HFFc6 (cell line): ENCODE measurements at regions not wholly inside any gene's neighbourhood (a gene's known extent, or its start where the extent isn't known, plus 50 kb on each side); places are given as distances from the start of the nearest gene placed in this dataset.

Source experiments
- DNase-seq: peaks from one replicate; pipeline ENCODE4 v3.0.0-alpha.2; 2018
- H3K27ac Mint-ChIP-seq: 2 replicates; pipeline ENCODE4 v1.8.0; 2020; ENCODE audit warnings: mild to moderate bottlenecking, mixed read lengths
- H3K27me3 Mint-ChIP-seq: 2 replicates; pipeline ENCODE4 v1.8.0; 2021; ENCODE audit warnings: mild to moderate bottlenecking, moderate library complexity, mixed read lengths; ENCODE audit not compliant: insufficient read depth
- H3K36me3 Mint-ChIP-seq: 2 replicates; pipeline ENCODE4 v1.8.0; 2021; ENCODE audit warnings: low read depth, mixed read lengths
- H3K4me1 Mint-ChIP-seq: 2 replicates; pipeline ENCODE4 v1.8.0; 2020; ENCODE audit warnings: low read depth, mixed read lengths
- H3K4me3 Mint-ChIP-seq: 2 replicates; pipeline ENCODE4 v1.8.0; 2020; ENCODE audit warnings: mild to moderate bottlenecking, moderate library complexity, mixed read lengths
- H3K9me3 Mint-ChIP-seq: 2 replicates; pipeline ENCODE4 v1.8.0; 2020; ENCODE audit warnings: mild to moderate bottlenecking, mixed read lengths
- TF ChIP-seq, protein P1 (sequence below): fragments of 200-600 bp; sonication (generic); IDR thresholded peaks from 2 replicates; pipeline ENCODE4 v1.5.0; 2021; ENCODE audit warnings: antibody characterized with exemption, mild to moderate bottlenecking

DNA sequence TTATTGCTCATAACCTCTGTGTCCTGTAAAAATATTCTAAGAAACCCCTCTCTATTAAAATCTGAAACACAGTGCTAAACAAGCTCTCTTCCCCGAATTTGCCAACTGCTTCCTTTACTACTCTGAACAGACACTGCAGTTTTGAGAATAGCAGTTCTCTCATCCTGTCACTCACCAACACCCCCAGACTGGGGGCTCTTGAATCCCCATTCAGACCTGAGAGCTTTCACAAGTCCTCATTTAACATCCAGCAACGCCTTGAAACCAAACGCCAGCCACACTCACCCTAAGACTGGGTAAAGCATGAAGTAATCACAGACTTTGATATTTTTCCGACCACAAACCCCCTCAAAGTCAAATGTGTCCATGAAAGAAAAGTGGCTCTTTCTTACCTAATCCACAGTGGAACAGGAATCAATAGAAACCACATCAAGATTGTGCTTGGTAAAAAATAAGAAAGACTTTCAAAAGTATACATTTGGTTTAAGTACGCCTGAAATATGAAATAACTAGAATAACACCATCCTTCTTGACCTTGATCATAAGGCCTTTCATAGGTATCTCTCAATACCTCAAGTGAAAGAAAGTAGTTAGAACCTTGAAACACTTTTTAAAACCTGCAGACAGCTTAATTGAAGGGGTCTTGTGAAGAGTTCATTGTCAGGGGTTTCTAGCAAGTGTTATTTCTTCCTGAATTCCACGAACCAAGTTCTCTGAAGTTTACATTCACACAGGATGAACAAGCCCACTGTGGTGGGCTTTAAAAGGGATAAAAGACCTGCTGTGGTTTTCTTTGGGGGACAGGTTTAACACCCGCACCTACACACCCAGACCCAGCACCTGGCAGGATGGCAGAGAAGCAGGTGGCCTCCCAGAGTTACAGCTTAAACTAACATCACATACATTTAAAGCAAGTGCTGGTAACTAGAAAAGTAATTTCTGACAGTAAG is 412.6 kb downstream of the MLLT3 start:
- Mint-ChIP-seq H3K36me3 (no peaks in the 10 kb centered on the region), H3K4me1 (no peaks in the 10 kb centered on the region), H3K27ac (no peak overlapping the region), H3K9me3 (no peaks in the 10 kb centered on the region), H3K4me3 (no peak overlapping the region), H3K27me3 (peaks cover 9% of the 10 kb centered on the region)
- DNase-seq: no peak
- TF ChIP-seq, protein P1, sequence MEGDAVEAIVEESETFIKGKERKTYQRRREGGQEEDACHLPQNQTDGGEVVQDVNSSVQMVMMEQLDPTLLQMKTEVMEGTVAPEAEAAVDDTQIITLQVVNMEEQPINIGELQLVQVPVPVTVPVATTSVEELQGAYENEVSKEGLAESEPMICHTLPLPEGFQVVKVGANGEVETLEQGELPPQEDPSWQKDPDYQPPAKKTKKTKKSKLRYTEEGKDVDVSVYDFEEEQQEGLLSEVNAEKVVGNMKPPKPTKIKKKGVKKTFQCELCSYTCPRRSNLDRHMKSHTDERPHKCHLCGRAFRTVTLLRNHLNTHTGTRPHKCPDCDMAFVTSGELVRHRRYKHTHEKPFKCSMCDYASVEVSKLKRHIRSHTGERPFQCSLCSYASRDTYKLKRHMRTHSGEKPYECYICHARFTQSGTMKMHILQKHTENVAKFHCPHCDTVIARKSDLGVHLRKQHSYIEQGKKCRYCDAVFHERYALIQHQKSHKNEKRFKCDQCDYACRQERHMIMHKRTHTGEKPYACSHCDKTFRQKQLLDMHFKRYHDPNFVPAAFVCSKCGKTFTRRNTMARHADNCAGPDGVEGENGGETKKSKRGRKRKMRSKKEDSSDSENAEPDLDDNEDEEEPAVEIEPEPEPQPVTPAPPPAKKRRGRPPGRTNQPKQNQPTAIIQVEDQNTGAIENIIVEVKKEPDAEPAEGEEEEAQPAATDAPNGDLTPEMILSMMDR: no peak

DNA sequence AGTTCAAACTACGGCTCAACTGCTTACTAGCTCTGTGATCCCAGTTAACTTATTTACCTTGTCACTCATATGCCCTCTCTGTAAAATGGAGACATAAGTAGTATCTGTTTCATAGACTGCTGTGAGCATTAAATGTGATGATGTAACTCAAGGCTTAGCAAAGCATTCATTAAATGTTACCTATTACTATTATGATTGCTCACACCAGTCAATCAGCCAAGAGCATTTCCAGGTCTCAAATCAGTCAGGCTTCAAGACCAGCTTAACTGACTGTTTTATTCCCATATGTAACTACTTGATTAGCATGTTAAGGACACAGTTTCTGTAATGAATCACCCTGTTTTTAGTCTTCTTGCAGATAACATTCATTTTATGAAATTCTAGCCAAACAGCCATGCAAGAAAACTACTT is 413.3 kb downstream of the MLLT3 start:
- H3K4me1 Mint-ChIP-seq: no peaks in the 10 kb centered on the region
- DNase-seq: no peak
- TF ChIP-seq, protein P1: no peak
- no peak overlapping the region for H3K4me3 Mint-ChIP-seq
- H3K27ac Mint-ChIP-seq: no peak overlapping the region
- peaks cover 9% of the 10 kb centered on the region for H3K27me3 Mint-ChIP-seq
- H3K9me3 Mint-ChIP-seq: no peaks in the 10 kb centered on the region
- no peaks in the 10 kb centered on the region for H3K36me3 Mint-ChIP-seq

DNA sequence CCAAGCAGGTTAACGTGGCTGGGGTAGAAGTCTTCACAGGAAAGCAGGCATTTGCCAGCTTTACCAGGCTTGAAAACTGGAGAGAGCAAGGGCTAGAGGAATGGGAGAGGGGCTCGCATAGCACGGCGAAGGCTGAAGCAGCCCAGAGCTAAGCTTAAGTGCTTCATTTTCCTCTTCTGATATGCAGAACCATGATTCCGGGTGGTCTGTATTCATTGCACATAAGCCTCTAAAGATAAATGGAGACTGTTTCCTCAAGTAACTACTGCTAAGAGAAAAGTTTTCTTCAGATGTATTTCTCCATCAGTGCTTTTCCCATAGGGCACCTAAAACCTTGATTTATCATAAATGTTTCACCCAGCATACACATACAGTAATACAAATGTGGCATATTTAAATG is 414.1 kb downstream of the MLLT3 start:
- H3K4me3 Mint-ChIP-seq: no peak overlapping the region
- H3K36me3 Mint-ChIP-seq: no peaks in the 10 kb centered on the region
- no peak overlapping the region for H3K27ac Mint-ChIP-seq
- TF ChIP-seq, protein P1: no peak
- no peak for DNase-seq
- no peaks in the 10 kb centered on the region for H3K4me1 Mint-ChIP-seq
- H3K27me3 Mint-ChIP-seq: peaks cover 9% of the 10 kb centered on the region
- no peaks in the 10 kb centered on the region for H3K9me3 Mint-ChIP-seq

- no peaks in the 10 kb centered on the region for H3K9me3 Mint-ChIP-seq
- TF ChIP-seq, protein P1: no peak
- peaks cover 12% of the 10 kb centered on the region for H3K27me3 Mint-ChIP-seq
- H3K4me3 Mint-ChIP-seq: no peak overlapping the region
- DNase-seq: no peak
- H3K4me1 Mint-ChIP-seq: no peaks in the 10 kb centered on the region
- no peak overlapping the region for H3K27ac Mint-ChIP-seq
- H3K36me3 Mint-ChIP-seq: no peaks in the 10 kb centered on the region
Observed at GRCh38 chr9:20207176-20207575, 415.1 kb downstream of the MLLT3 start.

GRCh38 chr9:20205821-20206220 is 416.5 kb downstream of the MLLT3 start:
- Mint-ChIP-seq H3K36me3 (no peaks in the 10 kb centered on the region), H3K9me3 (no peaks in the 10 kb centered on the region), H3K4me1 (no peaks in the 10 kb centered on the region), H3K4me3 (no peak overlapping the region), H3K27ac (no peak overlapping the region), H3K27me3 (peaks cover 14% of the 10 kb centered on the region)
- TF ChIP-seq, protein P1: no peak
- DNase-seq: no peak
